ENCODE measurements at regions not wholly inside any gene's neighbourhood (a gene's known extent, or its start where the extent isn't known, plus 50 kb on each side); places are given as distances from the start of the nearest gene placed in this dataset.

- no peak overlapping the region for H3K56ac ChIP-seq (ENCODE audit: insufficient read length, low read depth, low read length)
- no peak overlapping the region for H4K91ac ChIP-seq (ENCODE audit: insufficient read length, low read depth, low read length)
- Mint-ChIP-seq H3K36me3 (ENCODE audit: insufficient read depth in 1 of 3, low read depth in 3 of 3) (no peaks in the 10 kb centered on the region), H3K27me3 (ENCODE audit: low read depth) (no peaks in the 10 kb centered on the region), H3K9me3 (0 out of 5 replicates have a peak, but pooled peaks cover 0 to 2% of the 10 kb centered on the region in 2 experiments), H3K27ac (no peak overlapping the region), H3K4me1 (peaks cover 0 to 5% of the 10 kb centered on the region in 2 experiments; a peak in 2 of 4 replicates), H3K4me3 (no peak overlapping the region)
- no peak overlapping the region for H4K5ac ChIP-seq (ENCODE audit: insufficient read length, low read depth, low read length)
- no peaks in the 10 kb centered on the region for H3K79me2 ChIP-seq (ENCODE audit: insufficient read depth, low read length)
- H3K4me2 ChIP-seq (ENCODE audit: insufficient read depth, insufficient read length, low read length), result no peak overlapping the region
- H2BK15ac ChIP-seq (ENCODE audit: low read depth, low read length), result no peak overlapping the region
- H3K18ac ChIP-seq (ENCODE audit: insufficient read length, low read depth, low read length), result no peak overlapping the region
- no peaks in the 10 kb centered on the region for H3K27me3 ChIP-seq (ENCODE audit: insufficient read depth, low read length)
- no peaks in the 10 kb centered on the region for H3K9me3 ChIP-seq (ENCODE audit: control insufficient read depth, low read depth, low read length)
- TF ChIP-seq CTCF (conservative IDR thresholded peaks at IDR 0.05), result no peak
- H3K79me1 ChIP-seq (ENCODE audit: insufficient read depth, low read depth, low read length, poor library complexity, severe bottlenecking), result no peaks in the 10 kb centered on the region
- no peak overlapping the region for H4K8ac ChIP-seq (replicated peaks; ENCODE audit: insufficient read length, low read depth, low read length)
- H3K14ac ChIP-seq (ENCODE audit: insufficient read depth, low read length), result no peak overlapping the region
- no peaks in the 10 kb centered on the region for H3K23me2 ChIP-seq (ENCODE audit: insufficient read length, low read depth, low read length, poor library complexity, severe bottlenecking)
- no peak for DNase-seq
- no peak overlapping the region for H3K23ac ChIP-seq (ENCODE audit: insufficient read length, low read depth, low read length)
- H3K4me1 ChIP-seq (ENCODE audit: insufficient read depth, low read length), result peaks cover 3% of the 10 kb centered on the region; the same call in 1 of the 2 replicates
- no peaks in the 10 kb centered on the region for H4K20me1 ChIP-seq (ENCODE audit: control insufficient read depth, insufficient read depth, insufficient read length)
- no peak overlapping the region for H3K27ac ChIP-seq (ENCODE audit: insufficient read length, low read depth, low read length)
- H2BK120ac ChIP-seq (ENCODE audit: low read depth, low read length, poor library complexity, severe bottlenecking), result no peak overlapping the region
- H3K9ac ChIP-seq (ENCODE audit: extremely low read depth, insufficient read length, low read length), result no peak overlapping the region
- no peak overlapping the region for H2BK20ac ChIP-seq (ENCODE audit: low read depth, low read length, poor library complexity, severe bottlenecking)
- no CpG with 5 or more reads among the region's 3 CpGs for WGBS (ENCODE audit: extremely low coverage, insufficient read length, low lambda C conversion rate)
- H3K4ac ChIP-seq (ENCODE audit: low read depth, low read length), result no peak overlapping the region
- H2BK5ac ChIP-seq (ENCODE audit: insufficient read length, low read length), result no peak overlapping the region
- no peak overlapping the region for H2BK12ac ChIP-seq (ENCODE audit: insufficient read length, low read depth, low read length)
- H3T11ph ChIP-seq (ENCODE audit: low read length), result no peak overlapping the region
- no peak overlapping the region for H2AFZ ChIP-seq (ENCODE audit: low read length)
- H2AK5ac ChIP-seq (ENCODE audit: insufficient read length, low read length), result no peak overlapping the region
Measured at GRCh38 chr16:64150193-64150592, 971.7 kb downstream of the CDH11 start.

All from H9 (cell line).